Activated effector memory CD4-positive, alpha-beta T cell treated with Interleukin-2 at 50 U/mL for 16 hours (primary cell): ENCODE measurements at regions not wholly inside any gene's neighbourhood (a gene's known extent, or its start where the extent isn't known, plus 50 kb on each side); places are given as distances from the start of the nearest gene placed in this dataset.

Experiments used
- DNase-seq: peaks from one replicate; pipeline ENCODE4 v3.0.0-alpha.2; 2020

DNA sequence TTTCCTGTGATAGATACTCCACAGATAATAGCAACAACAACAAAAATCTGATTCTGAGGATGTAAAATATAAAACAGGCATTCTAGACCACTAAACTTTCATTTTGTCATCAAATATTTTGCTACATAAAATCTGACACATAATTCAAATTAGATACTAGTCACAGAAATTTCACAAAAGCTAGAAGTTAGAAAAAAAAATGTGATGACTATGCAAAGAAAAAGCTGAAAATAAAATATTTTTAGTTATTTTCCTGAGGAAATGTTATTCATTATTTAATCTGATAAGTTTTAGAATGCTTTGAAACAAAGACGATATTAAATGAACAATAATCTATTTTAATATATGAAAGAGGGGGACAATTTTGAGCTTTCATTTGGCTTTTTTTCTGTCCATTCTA, 357.2 kb downstream of the SLITRK6 start:
- DNase-seq: no peak

DNA sequence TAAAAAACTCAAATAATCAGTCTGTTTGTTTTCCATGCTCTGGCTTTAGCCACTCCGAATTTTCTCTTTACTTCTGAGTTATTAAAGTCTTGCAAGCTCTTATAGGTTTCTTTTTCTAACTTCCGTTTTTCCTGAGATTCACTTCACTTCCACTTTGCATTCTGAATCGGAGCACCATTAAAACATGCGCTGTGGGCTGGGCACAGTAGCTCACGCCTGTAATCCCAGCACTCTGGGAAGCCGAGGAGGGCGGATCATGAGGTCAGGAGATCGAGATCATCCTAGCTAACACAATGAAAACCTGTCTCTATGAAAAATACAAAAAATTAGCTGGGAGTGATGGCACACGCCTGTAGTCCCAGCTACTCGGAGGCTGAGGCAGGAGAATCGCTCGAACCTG, 357.9 kb downstream of the SLITRK6 start:
- DNase-seq: no peak

DNA sequence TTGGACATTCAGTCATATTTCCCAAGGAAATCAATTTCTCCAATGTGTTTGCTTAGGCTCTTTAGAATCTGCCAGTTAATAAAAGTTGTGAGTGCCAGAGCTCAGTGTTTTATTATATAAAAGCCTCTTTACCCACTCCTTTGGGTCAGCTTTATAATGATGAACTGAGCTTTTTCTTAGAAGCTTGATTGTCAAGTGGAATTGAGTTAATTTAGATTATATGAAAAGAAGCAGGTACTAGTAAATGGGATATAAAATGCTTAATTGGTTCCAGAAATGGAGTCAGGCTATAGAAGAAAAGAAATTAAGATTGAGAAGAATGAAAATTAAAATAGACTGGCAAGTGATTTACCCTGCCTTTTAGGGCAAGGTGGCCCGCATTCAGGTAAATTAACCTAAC, 363.2 kb downstream of the SLITRK6 start:
- DNase-seq: no peak

DNA sequence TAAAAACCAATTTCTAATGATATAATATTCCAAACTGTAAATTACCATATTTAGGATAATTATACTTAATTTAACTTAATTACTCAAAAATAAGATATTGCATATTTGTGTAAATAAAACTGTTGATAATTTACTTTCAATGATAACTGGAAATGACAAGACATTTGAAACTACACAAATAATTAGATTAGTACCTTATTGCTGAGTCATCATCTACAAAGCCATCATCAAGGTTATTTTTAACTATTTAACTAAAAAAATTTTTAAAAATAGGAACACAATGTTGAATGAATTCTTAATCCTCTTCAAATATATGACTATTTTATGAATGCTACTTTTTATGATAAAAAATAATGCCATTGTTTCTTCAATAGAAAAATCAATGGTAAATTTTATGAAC, 364.3 kb downstream of the SLITRK6 start:
- DNase-seq: no peak

DNA sequence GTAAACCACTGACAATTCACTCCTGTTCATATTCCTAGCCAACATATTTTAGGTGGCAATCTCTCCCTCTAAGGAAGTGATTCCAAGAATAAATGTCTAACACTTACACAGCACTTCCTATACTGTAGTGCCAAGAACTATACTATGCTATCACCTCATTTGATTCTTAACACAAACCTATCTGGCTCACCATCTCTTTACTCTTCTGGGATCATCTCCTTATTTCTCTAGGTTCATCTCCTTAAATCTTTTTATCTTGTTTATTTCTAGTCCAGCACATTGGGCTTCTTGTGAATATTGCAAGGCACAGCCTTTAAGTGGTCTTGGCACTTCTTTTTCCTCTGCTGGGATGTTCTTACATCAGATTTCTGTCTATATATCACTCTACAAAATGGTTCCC, 366.3 kb downstream of the SLITRK6 start:
- DNase-seq: no peak

DNA sequence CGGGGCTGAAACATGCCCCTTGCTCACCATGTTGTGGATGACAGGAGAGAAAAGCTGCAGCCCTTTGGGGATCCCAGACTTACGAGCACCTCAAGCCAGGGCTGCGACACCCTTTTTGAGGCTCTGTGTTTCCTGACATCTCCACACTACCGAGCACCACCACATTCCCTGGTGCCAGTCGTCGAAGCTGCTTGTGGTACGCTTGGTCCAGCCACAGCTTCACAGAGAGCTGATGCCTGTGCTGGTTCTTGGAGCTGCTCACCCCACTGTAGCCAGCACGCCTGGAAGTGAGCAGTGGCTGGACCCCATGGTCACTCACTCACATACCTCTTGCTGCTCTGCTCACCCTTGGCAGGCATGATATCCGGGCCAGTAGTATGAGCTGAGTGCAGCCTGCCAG, 367.5 kb downstream of the SLITRK6 start:
- no peak for DNase-seq

DNA sequence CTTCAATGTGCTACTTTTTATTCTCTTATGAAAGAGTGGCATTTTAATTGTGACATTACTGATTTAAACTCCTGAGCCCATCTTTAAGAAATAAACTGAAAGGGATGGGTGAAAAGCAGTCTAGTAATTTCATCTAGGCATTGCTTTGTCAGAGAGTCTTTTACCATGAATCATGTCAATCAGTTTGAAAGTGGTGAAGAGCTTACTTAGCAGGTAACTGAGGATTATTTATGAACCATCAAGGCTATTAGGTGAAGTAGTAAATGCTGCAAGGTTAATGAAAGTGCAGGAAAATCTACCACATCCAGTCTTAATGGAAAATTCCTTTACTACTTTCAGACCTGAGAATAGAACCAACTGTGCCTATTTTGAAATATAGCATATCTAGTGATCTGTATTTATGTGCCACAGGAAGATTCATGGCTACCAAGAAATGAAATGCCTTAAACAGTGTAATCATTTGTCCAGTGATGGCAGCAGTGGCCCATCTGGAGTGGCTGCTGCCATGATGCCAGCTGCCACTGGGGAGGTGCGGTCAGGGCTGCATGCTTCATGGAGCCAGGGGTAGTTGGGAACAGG, 368.9 kb downstream of the SLITRK6 start:
- DNase-seq: no peak

DNA sequence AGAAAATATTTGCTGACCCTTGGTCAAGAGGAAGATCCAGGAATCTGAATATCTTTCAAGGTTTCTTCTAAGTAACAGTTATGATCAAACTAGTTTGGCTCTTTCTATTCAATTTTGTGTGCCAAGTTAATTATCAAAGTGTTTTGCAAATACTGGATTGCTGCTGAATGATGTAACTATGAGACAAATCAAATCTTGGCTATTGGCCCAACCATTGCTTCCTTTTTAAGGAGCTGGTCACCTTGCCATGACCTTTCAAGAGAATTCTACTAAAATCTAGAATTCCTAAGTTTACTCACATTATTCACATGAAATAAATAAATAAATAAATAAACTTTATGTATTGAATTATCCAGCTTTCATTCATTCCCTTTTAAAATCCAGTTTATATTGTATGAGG, 371.8 kb downstream of the SLITRK6 start:
- DNase-seq: no peak

DNA sequence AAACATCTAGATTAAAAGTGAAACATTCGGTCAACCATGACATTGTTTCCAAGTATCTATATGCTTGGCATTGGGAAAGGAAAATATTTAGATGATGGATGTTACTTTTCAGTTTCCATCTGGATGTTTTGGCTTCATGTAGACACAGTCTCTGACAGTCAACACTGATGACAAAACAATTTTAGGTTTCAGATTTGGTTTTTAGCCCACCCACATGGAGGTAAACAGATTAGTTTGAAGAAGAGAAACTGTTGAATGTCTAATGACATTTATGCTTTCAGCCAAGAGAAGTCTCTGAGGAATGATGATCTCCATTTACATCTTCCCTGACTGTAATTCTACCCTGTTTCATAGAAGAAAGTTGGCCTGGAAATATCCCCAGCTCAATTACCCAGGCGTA, 379.1 kb downstream of the SLITRK6 start:
- DNase-seq: no peak

DNA sequence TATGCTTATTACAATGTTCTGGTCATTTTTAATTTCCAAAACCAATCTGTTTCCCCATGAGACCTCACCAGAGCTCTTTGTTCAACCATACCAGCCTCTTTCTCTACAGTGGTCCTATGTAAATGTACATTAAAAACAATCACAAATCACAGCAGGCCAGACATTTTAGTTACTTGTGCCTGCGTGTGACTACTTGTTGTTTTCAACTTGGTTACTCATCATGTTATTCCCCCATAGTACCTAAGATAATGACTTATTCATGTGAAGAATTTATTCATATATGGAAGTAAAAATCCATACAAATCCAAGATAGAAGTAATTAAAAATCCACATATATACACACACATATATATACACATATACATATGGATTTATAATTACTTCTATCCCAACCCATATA, 379.6 kb downstream of the SLITRK6 start:
- DNase-seq: no peak

DNA sequence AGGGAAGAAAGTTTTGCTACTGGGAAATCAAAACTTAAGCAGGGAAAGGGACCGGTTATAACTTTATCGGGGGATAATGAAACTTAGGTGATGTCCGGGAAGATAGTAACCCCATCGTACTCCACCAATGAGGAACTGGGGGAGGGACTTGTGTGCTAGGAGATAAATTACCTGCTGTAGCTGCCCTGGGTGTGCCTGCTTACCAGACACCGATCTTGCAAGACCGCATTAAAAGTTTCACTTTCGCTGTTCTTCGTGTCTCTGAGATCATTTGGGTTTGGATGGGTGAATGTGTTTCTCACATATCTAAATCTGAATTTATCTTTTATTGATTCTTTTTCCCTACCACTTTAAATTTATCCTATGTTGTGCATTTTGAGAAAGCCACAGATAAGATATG, 381.4 kb downstream of the SLITRK6 start:
- DNase-seq: no peak

DNA sequence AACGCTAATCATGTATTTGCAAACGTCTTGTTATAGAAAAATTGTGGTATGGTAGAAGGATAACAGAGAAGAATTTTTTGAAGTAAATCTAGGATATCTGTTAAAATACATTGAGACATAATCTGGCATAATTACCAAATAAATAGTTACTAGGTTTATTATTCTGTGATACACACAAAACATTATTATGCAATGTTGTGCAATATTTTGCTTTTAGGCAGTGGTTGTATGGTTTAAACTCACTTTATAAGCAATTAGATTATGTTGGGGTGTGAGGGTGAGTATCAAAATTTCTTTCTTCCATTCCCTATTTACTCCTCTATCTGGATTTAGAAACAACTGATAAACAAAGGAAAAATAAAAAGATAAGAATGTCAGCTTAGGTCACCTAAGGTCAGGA, 385.6 kb downstream of the SLITRK6 start:
- DNase-seq: no peak

DNA sequence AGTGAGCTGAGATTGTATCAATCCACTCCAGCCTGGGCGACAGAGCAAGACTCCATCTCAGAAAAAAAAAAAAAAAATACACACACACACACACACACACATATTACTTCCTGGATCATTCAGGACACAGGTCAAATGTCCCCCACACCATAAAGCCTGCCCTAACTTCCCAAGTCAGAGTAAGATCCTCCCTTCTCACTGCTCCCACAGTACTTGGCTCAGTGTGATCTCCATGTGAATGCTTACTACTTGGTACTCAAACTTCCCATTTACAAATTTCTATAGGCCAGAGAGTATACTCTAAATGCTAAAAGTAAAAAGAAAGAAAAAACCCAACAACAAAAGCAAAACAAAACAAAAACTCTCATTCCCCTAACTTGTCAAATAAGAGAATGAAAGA, 386.8 kb downstream of the SLITRK6 start:
- DNase-seq: no peak

DNA sequence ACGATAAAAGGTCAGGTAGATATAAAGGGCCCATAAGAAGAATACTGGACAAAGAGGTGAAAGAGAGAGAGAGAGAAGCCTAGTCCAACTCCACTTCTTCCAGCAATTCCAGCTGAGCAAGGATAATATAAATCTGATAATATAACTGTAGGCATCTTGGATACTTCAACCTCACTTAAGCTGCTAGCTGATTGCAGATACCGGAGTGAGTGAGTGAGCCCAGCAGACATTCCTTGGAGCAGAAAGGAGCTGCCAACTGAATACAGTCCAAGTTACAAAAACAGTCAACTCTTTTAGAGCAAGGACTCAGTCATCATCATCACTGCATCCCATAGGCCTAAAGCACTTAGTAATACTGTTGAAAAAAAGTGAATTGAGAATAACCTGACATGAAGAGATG, 387.6 kb downstream of the SLITRK6 start:
- no peak for DNase-seq

DNA sequence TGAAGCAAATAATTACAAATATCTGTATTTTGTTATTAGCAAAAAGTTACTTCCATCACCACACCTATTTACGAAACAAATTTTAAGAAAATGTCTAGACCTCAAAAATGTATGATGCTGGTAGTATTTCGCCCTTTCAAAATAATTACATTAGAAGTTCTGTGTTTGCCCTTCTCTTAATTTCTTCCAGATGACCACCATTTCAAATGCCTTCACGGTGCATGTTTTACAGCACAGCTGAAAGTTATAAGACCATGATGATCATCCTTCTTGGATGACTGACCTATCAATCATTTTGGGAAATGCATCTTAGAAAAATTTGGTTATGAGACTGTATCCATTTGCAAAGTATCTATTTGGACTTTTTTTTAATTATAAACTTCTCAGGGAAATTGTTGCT, 390.8 kb downstream of the SLITRK6 start:
- no peak for DNase-seq

DNA sequence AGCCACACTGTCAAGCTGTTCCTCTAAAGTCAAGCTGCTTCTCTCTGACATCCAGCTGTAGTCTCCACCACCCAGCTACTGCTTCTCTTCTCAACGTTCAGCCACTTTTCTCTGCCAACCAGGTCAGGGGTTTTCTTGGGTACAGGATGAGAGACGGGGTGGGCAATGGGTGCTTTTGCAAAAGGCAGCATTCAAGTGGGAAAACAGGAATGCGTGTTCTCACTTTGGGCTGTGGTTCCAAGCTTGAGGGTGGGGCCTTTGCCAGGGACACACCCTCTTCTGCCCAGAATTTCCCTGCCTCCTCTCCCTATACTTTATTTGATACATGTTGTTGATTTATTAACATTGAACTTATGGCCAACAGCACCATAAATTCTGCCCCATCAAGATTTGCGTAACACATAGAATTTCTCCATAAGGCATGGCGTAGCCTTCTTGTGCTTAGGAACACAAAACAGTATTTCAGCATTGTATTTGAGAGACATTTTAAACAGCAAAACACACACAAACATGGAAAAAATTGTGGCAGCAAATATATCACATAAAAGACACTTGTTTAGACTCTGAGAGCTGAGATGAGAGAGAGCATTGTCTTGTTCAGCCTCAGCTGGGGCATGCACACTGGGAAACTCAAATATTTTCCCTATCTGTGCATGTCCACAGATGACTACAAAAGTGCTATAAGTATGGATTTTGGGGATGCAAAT, 392.8 kb downstream of the SLITRK6 start:
- DNase-seq: no peak

DNA sequence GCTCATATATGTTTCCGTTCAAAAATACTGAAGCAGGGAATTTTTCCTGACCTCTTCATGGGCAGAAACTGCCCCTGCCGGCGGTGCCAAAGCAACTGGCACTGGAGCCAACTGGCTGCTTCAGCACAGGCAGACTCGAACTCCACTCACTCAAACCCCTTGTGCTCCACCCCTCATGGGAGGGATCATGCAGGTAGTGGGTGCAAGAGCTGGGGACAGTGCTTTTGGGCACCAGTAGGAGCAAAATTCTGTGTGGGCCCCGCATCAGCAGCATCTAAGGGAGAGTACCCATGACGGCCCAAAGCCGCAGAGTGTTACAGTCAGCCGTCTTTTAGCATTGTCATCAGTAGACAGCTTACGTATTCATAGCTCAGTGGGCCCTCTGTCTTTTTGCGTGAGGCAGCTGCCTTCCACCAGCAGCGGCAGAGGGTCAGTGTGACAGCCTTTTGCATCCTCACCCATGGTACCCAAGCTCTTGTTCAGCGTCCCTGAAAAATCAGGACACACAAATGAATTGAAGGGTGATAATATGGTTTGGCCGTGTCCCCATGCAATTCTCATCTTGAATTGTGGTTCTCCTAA, 393.8 kb downstream of the SLITRK6 start:
- DNase-seq: no peak

DNA sequence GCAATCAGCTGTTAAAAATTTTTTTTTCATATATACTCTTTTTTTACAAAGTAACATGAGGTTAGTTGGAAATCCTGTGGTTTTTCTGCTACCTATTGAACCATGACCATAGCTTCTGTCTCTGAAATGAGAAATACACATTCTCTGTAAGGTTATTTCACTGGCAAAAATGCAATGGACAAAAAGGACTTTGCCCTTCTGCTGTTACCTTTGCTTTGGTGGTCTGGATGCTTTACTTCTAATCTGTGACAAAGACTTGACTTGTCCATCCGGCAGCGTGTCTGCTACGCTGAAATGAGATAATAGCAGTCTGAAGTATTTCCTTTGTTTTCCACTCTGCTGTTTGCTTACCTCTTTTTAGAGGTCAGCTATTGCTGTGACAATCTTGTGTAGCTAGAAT, 412.8 kb downstream of the SLITRK6 start:
- no peak for DNase-seq

DNA sequence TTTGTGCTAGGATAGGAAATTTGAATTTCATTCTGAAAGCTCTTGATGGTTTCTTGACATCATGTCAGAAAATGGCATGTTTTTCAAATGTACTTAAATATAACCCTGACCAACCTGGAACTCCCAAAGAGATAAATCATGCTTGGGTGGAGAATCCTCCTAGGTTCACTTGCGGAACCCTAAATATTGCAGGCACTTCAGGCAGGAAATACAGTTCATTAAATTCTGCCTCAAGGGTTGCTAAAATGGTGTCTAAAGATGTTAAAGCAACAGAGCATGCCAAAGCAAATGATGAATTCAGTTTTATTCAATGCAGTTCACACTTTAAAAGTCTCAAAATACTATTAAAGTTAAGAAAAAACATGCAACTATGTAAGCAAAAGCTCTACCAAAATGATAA, 415.9 kb downstream of the SLITRK6 start:
- no peak for DNase-seq

DNA sequence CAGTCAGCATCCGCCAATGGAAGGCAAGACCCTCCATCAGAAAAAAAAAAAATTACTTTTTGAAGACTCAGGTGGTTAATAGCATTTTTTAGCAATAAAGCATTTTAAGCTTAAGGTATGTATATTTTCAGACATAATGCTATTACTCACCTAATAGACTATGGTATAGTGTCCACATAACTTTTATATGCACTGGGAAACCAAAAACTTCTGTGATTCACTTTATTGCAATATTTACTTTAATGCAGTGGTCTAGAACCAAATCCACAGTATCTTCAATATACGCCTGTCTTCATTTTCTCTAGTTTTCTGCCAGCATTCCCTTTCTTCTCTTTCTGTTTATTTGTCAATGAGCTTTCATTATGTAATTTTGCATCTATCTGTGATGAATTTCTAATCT, 418.1 kb downstream of the SLITRK6 start:
- no peak for DNase-seq

DNA sequence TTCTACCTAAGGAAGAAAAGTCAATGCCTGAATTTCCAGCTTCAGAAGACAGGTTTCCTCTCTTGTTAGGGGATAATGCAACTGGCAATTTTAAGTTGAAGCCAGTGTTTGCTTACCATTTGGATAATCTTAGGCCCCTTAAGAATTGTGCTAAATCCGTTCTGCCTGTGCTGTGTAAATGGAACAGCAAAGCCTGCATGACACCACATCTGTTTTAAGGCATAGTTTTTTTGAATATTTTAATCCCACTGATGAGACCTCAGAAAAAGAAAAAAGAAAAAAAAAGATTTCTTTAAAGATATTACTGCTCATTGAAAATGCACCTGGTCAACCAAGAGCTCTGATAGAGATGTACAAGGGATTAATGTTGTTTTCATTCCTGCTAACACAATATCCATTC, 419.2 kb downstream of the SLITRK6 start:
- no peak for DNase-seq

DNA sequence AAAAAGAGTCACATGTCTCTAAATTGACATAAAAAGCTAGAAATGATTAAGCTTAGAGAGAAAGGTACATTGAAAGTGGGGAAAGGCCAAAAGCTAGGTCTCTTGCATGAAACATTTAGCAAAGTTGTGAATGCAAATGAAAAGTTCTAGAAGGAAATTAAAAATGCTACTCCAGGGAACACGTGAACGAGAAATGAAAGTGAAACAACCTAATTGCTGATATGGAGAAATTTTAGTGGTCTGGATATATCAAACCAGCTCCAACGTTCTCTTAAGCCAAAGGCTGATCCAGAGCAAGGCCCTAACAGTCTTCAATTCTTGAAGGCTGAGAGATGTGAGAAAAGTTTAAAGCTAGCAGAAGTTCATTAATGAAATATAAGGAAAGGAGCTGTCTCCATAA, 419.8 kb downstream of the SLITRK6 start:
- DNase-seq: no peak

DNA sequence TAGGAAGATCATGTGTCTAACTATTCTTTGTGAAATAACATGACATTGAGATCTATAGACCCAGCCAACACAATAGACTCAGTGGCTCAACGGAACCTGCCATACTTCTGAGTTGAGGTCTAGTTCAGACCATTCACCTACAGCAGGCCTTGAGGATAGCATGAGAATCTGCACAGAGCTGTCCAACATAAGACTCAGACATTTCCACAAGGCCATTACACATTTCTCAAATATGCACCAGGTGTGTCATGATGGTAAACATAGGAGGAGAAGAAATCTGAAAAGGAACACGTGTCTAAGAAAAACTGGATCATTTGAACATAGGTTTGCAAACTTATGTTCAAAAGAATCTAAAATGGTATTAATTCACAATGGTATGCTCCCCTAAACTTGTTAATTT, 421.4 kb downstream of the SLITRK6 start:
- DNase-seq: no peak

DNA sequence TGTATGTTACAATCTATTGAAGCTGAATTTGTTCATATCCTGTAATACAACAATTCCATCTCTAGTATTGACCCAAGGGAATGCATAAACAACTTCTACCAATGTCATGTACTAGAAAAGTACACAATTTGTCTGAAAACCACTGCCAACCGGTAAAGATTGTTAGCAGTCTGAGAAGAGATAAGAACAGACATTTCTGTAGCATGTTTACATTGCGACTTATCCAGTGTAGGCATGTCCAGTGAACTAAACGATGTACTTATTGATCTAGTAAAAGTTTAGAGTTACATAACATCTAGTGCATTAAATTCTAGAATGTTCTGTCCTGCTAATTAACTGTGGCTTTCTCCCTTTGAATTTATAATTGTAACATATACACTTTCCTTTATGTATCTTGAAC, 425.9 kb downstream of the SLITRK6 start:
- no peak for DNase-seq

DNA sequence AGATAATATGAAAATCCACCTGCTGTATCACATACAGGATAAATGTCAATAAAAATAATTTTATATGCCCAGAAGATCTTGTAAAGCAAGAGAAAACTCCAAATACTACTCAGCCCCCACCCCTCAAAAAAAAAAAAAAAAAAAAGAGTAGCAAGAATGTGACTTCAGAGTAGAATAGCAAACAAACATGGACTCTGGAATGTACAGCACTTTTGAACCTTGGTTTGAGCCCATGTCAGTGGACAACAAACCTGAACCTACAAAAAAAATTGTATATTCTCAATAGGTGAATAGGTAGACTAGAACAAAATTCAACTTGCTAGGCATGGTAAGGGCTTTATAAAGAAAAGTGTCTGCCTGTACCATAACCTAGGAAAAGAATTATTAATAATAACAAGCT, 428.0 kb downstream of the SLITRK6 start:
- no peak for DNase-seq
